ENCODE measurements at regions not wholly inside any gene's neighbourhood (a gene's known extent, or its start where the extent isn't known, plus 50 kb on each side); places are given as distances from the start of the nearest gene placed in this dataset.

GRCh38 chr5:97907646-97908400 is 724.8 kb upstream of the RIOK2 start:
- Histone ChIP-seq H3K4me1 (ENCODE audit: low read depth) (no peaks in the 10 kb centered on the region), H3K4me3 (no peak overlapping the region), H3K36me3 (ENCODE audit: low read depth) (no peaks in the 10 kb centered on the region), H3K9me3 (peaks cover 22% of the 10 kb centered on the region)
- ATAC-seq (no peak), DNase-seq (no peak)
- TF ChIP-seq CTCF (IDR thresholded peaks at IDR 0.05): no peak
- intact Hi-C loops (cut with DNase I, micrococcal nuclease): no loop called here

GRCh38 chr5:97909541-97909940 is 726.5 kb upstream of the RIOK2 start:
- DNase-seq (no peak), ATAC-seq (no peak)
- intact Hi-C loops (cut with DNase I, micrococcal nuclease): no loop called here
- Histone ChIP-seq H3K36me3 (ENCODE audit: low read depth) (no peaks in the 10 kb centered on the region), H3K4me1 (ENCODE audit: low read depth) (peaks cover 8% of the 10 kb centered on the region), H3K9me3 (peaks cover 6% of the 10 kb centered on the region), H3K4me3 (no peak overlapping the region)
- TF ChIP-seq CTCF (IDR thresholded peaks at IDR 0.05): no peak

- peaks cover 8% of the 10 kb centered on the region for H3K4me1 ChIP-seq (ENCODE audit: low read depth)
- no peaks in the 10 kb centered on the region for H3K9me3 ChIP-seq
- peak; percentile 78 for ATAC-seq
- intact Hi-C loops (cut with DNase I, micrococcal nuclease): no loop called here
- no peaks in the 10 kb centered on the region for H3K36me3 ChIP-seq (ENCODE audit: low read depth)
- TF ChIP-seq CTCF (IDR thresholded peaks at IDR 0.05): no peak
- H3K4me3 ChIP-seq: no peak overlapping the region
- DNase-seq: peak in 1 of 3 donors; percentile 15
Measured at GRCh38 chr5:97914483-97914882, 731.4 kb upstream of the RIOK2 start.

- H3K4me3 ChIP-seq: no peak overlapping the region
- TF ChIP-seq CTCF (IDR thresholded peaks at IDR 0.05): no peak
- DNase-seq (peak in 1 of 3 donors; percentile 60), ATAC-seq (peak; percentile 99)
- H3K4me1 ChIP-seq (ENCODE audit: low read depth): peaks cover 8% of the 10 kb centered on the region
- no peaks in the 10 kb centered on the region for H3K9me3 ChIP-seq
- H3K36me3 ChIP-seq (ENCODE audit: low read depth): no peaks in the 10 kb centered on the region
- intact Hi-C loops (cut with DNase I, micrococcal nuclease): no loop called here
Measured at GRCh38 chr5:97915106-97915505, 732.1 kb upstream of the RIOK2 start.

- Histone ChIP-seq H3K36me3 (ENCODE audit: low read depth) (no peaks in the 10 kb centered on the region), H3K9me3 (no peaks in the 10 kb centered on the region), H3K4me1 (ENCODE audit: low read depth) (peaks cover 8% of the 10 kb centered on the region), H3K4me3 (no peak overlapping the region)
- DNase-seq: no peak
- TF ChIP-seq CTCF (IDR thresholded peaks at IDR 0.05): no peak
- intact Hi-C loops (cut with DNase I, micrococcal nuclease): no loop called here
- no peak for ATAC-seq
Measured at GRCh38 chr5:97918057-97918456, 735.0 kb upstream of the RIOK2 start.
